Hepatocyte (in vitro differentiated cells): ENCODE measurements at regions not wholly inside any gene's neighbourhood (a gene's known extent, or its start where the extent isn't known, plus 50 kb on each side); places are given as distances from the start of the nearest gene placed in this dataset.

Experiments used
- EZH2 ChIP-seq: fragments of 200-600 bp; sonication (generic); IDR thresholded peaks from 2 replicates; pipeline ENCODE4 v1.6.1; 2016; ENCODE audit warnings: antibody characterized with exemption, mild to moderate bottlenecking, borderline replicate concordance
- EZH2phosphoT487 ChIP-seq: fragments of 200-600 bp; sonication (generic); IDR thresholded peaks from one replicate; pipeline ENCODE4 v1.6.1; 2018; ENCODE audit warnings: antibody characterized with exemption, mild to moderate bottlenecking, low read depth, moderate library complexity; ENCODE audit not compliant: unreplicated experiment, severe bottlenecking
- TF ChIP-seq, protein P1 (sequence below): fragments of 200-600 bp; sonication (generic); IDR thresholded peaks from 2 replicates; pipeline ENCODE4 v1.5.1; 2016; ENCODE audit warnings: antibody characterized with exemption, mild to moderate bottlenecking; ENCODE audit not compliant: poor library complexity

- TF ChIP-seq, protein P1, sequence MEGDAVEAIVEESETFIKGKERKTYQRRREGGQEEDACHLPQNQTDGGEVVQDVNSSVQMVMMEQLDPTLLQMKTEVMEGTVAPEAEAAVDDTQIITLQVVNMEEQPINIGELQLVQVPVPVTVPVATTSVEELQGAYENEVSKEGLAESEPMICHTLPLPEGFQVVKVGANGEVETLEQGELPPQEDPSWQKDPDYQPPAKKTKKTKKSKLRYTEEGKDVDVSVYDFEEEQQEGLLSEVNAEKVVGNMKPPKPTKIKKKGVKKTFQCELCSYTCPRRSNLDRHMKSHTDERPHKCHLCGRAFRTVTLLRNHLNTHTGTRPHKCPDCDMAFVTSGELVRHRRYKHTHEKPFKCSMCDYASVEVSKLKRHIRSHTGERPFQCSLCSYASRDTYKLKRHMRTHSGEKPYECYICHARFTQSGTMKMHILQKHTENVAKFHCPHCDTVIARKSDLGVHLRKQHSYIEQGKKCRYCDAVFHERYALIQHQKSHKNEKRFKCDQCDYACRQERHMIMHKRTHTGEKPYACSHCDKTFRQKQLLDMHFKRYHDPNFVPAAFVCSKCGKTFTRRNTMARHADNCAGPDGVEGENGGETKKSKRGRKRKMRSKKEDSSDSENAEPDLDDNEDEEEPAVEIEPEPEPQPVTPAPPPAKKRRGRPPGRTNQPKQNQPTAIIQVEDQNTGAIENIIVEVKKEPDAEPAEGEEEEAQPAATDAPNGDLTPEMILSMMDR = no peak
- TF ChIP-seq EZH2 (no peak), EZH2phosphoT487 (no peak)
Measured at GRCh38 chr1:221241592-221241991, 362.3 kb downstream of the HLX start.
